CD4-positive, alpha-beta memory T cell (primary cell): ENCODE measurements at regions not wholly inside any gene's neighbourhood (a gene's known extent, or its start where the extent isn't known, plus 50 kb on each side); places are given as distances from the start of the nearest gene placed in this dataset.

ENCODE experiments used
- CTCF ChIA-PET: fragments of 350-600 bp; sonication (Branson Sonifier 250); formaldehyde crosslinking; loops from one replicate; lab custom pipeline; 2021; ENCODE audit warnings: inconsistent platforms; ENCODE audit not compliant: partially characterized antibody; lab: Charles Lee
- POLR2A ChIA-PET: fragments of 350-600 bp; sonication (Branson Sonifier 250); formaldehyde crosslinking; loops from one replicate; lab custom pipeline; 2021; ENCODE audit not compliant: partially characterized antibody; lab: Charles Lee
- DNase-seq, 5 donors: peaks; one replicate each; pipeline versions ENCODE4 v3.0.0 to v3.0.0-alpha.2; 2020 to 2022; ENCODE audit warnings: mixed read lengths in 1 of 5
- H3K27ac ChIP-seq: one replicate; pipeline ENCODE4 v1.7.0; 2013; ENCODE audit warnings: low read depth, low read length
- H3K27me3 ChIP-seq: 2 replicates; pipeline ENCODE4 v1.7.0; 2013; ENCODE audit warnings: mild to moderate bottlenecking, low read length, moderate library complexity; ENCODE audit not compliant: insufficient read depth
- H3K36me3 ChIP-seq: 2 replicates; pipeline ENCODE4 v1.7.0; 2013; ENCODE audit warnings: mild to moderate bottlenecking, low read length, moderate library complexity; ENCODE audit not compliant: insufficient read depth
- H3K4me1 ChIP-seq: 2 replicates; pipeline ENCODE4 v1.7.0; 2013; ENCODE audit warnings: mild to moderate bottlenecking, low read length, moderate library complexity; ENCODE audit not compliant: insufficient read depth
- H3K4me3 ChIP-seq, 2 donors: one replicate each; pipeline ENCODE4 v1.7.0; 2013; ENCODE audit warnings: low read length in 2 of 2, mild to moderate bottlenecking in 1 of 2
- H3K9me3 ChIP-seq, 2 donors: one replicate each; pipeline ENCODE4 v1.7.0; 2013; ENCODE audit warnings: low read length in 2 of 2, control low read depth in 1 of 2; ENCODE audit not compliant: control insufficient read depth in 1 of 2
- H3K27ac Mint-ChIP-seq, 7 donors: one replicate each; pipeline ENCODE4 v1.8.0; 2020 to 2021; ENCODE audit warnings: mixed read lengths in 7 of 7, mild to moderate bottlenecking in 6 of 7, inconsistent platforms in 3 of 7, moderate library complexity in 3 of 7
- H3K27me3 Mint-ChIP-seq, 2 donors: one replicate each; pipeline ENCODE4 v1.8.0; 2020 to 2021; ENCODE audit warnings: mixed read lengths in 2 of 2
- H3K36me3 Mint-ChIP-seq, 2 donors: one replicate each; pipeline ENCODE4 v1.8.0; 2020 to 2021; ENCODE audit warnings: mixed read lengths in 2 of 2, inconsistent platforms in 1 of 2, mild to moderate bottlenecking in 1 of 2
- H3K4me1 Mint-ChIP-seq, 4 donors: one replicate each; pipeline ENCODE4 v1.8.0; 2020 to 2021; ENCODE audit warnings: mixed read lengths in 4 of 4, mild to moderate bottlenecking in 1 of 4
- H3K4me3 Mint-ChIP-seq, 8 donors: one replicate each; pipeline ENCODE4 v1.8.0; 2020 to 2021; ENCODE audit warnings: mixed read lengths in 8 of 8, mild to moderate bottlenecking in 7 of 8, moderate library complexity in 6 of 8, inconsistent platforms in 3 of 8
- H3K9me3 Mint-ChIP-seq, 8 donors: one replicate each; pipeline ENCODE4 v1.8.0; 2020 to 2021; ENCODE audit warnings: mixed read lengths in 8 of 8, mild to moderate bottlenecking in 5 of 8, inconsistent platforms in 3 of 8, moderate library complexity in 1 of 8
- intact Hi-C: fragments of 100-400 bp; cut with micrococcal nuclease; formaldehyde crosslinking; loops from one replicate; pipeline ENCODE4 v1.15.1; 2023

DNA sequence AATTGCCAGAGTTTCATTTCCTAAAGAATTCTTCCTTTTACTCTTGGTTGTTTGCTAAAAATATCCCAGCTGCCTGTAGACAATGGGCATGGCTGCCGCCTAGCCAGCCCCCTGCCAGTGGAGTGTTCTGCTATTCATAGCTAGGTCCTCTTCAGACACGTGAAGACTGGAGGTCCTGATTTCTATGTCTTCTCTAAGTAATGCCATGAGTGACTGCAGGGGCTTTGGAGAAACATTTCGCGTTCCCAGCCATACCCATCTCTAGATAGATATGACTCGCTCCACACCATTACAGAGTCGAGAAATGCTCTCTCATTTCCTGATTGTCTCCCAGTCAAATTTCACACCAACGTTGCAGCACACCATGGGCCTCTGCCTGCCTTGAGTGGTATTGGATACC is 99.5 kb upstream of the BACE2 start:
- Histone ChIP-seq H3K36me3 (no peaks in the 10 kb centered on the region), H3K27me3 (no peaks in the 10 kb centered on the region), H3K9me3 (no peaks in the 10 kb centered on the region), H3K27ac (no peak overlapping the region), H3K4me1 (peaks cover 5% of the 10 kb centered on the region), H3K4me3 (no peak overlapping the region)
- Mint-ChIP-seq H3K4me3 (peak overlapping the region; percentile 50 to 86 (median 74)), H3K27ac (no peak overlapping the region), H3K9me3 (no peaks in the 10 kb centered on the region), H3K4me1 (peaks cover 4 to 15% (median 8%) of the 10 kb centered on the region in 4 donors), H3K36me3 (no peaks in the 10 kb centered on the region), H3K27me3 (peaks cover 21 to 23% of the 10 kb centered on the region in 2 donors)
- ChIA-PET POLR2A (no interaction called here), CTCF (interaction anchor here (0.7 to 1.6 kb wide), 5 partner anchors 10 to 1556 kb away, joined by 3 to 8 read pairs (median 4); no protein-coding TSS in a partner anchor)
- intact Hi-C loops = loop anchor here (5.0 kb wide), 1 partner anchor 926 kb away; no protein-coding TSS in a partner anchor
- no peak for DNase-seq

DNA sequence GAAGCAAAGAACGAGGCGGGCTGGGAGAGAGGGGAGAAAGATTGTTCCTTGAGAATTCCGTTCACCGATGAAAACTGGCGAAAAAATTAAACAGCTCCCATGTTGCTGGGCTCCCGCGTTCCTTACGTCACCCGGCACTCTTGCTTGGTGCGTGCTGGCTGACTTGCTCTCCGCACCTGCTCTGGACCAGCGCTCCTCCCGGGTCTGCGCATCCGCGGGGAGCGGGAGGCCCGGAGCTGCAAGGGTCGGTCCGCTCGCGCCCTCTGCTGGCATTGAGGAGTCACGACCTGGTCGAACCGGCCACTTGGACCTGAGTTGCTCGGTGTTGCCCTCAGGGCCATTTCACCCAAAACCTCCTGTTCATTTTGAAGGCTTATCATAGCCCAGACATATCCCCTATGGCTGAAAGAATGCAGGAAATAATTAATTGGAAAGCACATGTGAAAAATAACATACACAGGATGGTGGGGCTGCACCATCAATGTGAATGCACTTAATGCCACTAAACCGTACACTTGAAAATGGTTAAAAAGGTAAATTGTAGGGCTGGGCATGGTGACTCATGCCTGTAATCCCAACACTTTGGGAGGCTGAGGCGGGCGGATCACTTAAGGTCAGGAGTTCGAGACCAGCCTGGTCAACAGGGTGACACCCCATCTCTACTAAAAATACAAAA is 98.9 kb upstream of the BACE2 start:
- H3K27ac Mint-ChIP-seq = no peak overlapping the region
- no peak overlapping the region for H3K4me3 ChIP-seq
- peak; percentile 24 to 42 (median 28) for DNase-seq
- peaks cover 5% of the 10 kb centered on the region for H3K4me1 ChIP-seq
- no peaks in the 10 kb centered on the region for H3K27me3 ChIP-seq
- H3K9me3 Mint-ChIP-seq = no peaks in the 10 kb centered on the region
- H3K4me1 Mint-ChIP-seq = peaks cover 4 to 15% (median 8%) of the 10 kb centered on the region in 4 donors
- ChIA-PET CTCF (interaction anchor here (0.7 to 1.6 kb wide), 5 partner anchors 10 to 1557 kb away, joined by 3 to 8 read pairs (median 4); no protein-coding TSS in a partner anchor), POLR2A (no interaction called here)
- no peaks in the 10 kb centered on the region for H3K36me3 ChIP-seq
- H3K9me3 ChIP-seq = no peaks in the 10 kb centered on the region
- H3K27ac ChIP-seq = no peak overlapping the region
- H3K36me3 Mint-ChIP-seq = no peaks in the 10 kb centered on the region
- intact Hi-C loops = loop anchor here (5.0 kb wide), 1 partner anchor 927 kb away; no protein-coding TSS in a partner anchor
- peaks cover 21 to 23% of the 10 kb centered on the region in 2 donors for H3K27me3 Mint-ChIP-seq
- H3K4me3 Mint-ChIP-seq = peak overlapping the region; percentile 41 to 86 (median 74)

DNA sequence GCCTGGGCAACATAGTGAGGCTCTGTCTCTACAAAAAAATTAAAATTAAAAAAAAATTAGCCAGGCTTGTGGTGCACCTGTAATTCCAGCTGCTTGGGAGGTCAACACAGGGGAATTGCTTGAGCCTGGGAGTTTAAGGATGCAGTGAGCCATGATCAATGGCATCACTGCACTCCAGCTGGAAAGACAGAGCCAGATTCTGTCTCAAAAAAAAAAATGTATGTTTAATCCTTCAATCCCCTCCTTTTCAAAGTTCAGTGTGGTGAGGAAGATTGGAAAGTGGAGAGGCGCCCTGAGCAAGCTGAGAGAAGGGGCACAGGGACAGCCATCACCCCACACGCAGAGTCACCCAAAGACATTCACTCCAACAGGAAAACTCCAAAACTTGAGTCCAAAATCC is 97.7 kb upstream of the BACE2 start:
- peaks cover 5% of the 10 kb centered on the region for H3K4me1 ChIP-seq
- H3K27me3 ChIP-seq = no peaks in the 10 kb centered on the region
- H3K36me3 Mint-ChIP-seq = no peaks in the 10 kb centered on the region
- no peaks in the 10 kb centered on the region for H3K36me3 ChIP-seq
- DNase-seq = no peak
- peaks cover 4 to 15% (median 8%) of the 10 kb centered on the region in 4 donors for H3K4me1 Mint-ChIP-seq
- no peak overlapping the region for H3K27ac Mint-ChIP-seq
- H3K9me3 ChIP-seq = no peaks in the 10 kb centered on the region
- no peaks in the 10 kb centered on the region for H3K9me3 Mint-ChIP-seq
- no peak overlapping the region for H3K4me3 ChIP-seq
- POLR2A ChIA-PET = no interaction called here
- intact Hi-C loops = no loop called here
- CTCF ChIA-PET = no interaction called here
- H3K27me3 Mint-ChIP-seq = peaks cover 19 to 21% of the 10 kb centered on the region in 2 donors
- H3K27ac ChIP-seq = no peak overlapping the region
- H3K4me3 Mint-ChIP-seq = no peak overlapping the region

DNA sequence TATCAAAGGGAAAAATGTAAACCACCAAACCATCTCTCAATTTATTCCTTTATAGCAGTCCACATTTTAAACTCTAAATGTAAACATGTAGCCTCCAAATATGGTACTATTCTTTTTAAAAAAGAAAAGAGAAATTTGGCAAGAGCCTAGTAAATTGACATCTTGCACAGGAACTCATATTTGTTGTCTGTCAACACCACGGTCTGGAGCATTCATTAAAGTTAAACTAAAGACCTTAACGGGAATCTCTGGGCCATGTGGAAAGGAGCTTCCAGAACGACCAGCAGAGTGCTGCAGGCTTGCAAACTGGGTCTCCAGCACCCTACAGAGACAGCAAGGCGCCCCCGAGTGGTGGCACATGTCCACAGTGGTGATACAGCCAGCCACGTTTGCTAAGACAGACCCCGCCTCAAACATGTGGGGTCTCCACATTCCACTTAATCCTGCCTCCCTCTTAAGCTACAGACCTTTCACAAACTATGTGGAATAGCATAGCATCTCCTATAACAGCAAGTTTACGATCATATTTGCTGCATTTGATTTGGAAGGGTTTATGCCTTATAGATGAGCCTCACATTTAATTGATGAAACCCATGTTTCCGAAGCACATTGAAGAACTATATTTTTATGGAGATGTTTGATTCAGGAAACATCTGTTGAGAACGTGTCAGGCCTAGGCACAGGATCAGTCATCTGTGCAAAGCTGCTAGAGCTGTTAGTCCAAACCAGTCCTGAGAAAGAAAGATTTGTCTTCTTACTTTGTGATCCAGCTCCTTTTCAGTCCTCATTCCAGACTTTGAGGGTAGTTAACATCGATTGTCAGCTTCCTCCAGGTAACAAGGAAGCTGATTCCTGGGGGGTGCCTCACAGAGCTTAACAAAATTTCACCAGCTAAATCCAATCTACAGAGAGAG is 96.4 kb upstream of the BACE2 start:
- Mint-ChIP-seq H3K9me3 (no peaks in the 10 kb centered on the region), H3K36me3 (no peaks in the 10 kb centered on the region), H3K4me1 (peaks cover 4 to 15% (median 8%) of the 10 kb centered on the region in 4 donors), H3K27ac (no peak overlapping the region), H3K27me3 (peaks cover 19 to 21% of the 10 kb centered on the region in 2 donors), H3K4me3 (no peak overlapping the region)
- DNase-seq = no peak
- Histone ChIP-seq H3K4me1 (peaks cover 5% of the 10 kb centered on the region), H3K9me3 (no peaks in the 10 kb centered on the region), H3K27me3 (no peaks in the 10 kb centered on the region), H3K27ac (no peak overlapping the region), H3K36me3 (no peaks in the 10 kb centered on the region), H3K4me3 (no peak overlapping the region)
- intact Hi-C loops = no loop called here
- ChIA-PET CTCF (no interaction called here), POLR2A (no interaction called here)

DNA sequence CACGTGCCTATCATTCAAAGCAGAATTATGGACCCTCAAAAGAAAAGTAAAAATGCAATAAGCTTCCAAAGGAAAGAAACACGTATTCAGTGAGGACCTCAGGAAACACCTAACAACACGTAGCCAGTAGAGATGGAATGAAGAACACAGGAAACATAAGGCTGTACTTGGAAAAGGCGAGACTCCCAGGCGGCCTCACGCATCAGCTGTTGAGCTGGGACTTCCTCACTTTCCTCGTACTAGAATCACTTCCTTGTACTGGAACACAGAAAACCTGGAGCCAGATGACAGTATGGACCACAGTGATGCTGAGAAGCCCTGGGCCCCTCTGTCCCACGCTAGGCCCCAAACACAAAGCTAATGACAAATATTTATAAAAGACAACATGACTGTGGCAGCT is 94.4 kb upstream of the BACE2 start:
- H3K27ac ChIP-seq = no peak overlapping the region
- POLR2A ChIA-PET = no interaction called here
- no peaks in the 10 kb centered on the region for H3K9me3 Mint-ChIP-seq

DNA sequence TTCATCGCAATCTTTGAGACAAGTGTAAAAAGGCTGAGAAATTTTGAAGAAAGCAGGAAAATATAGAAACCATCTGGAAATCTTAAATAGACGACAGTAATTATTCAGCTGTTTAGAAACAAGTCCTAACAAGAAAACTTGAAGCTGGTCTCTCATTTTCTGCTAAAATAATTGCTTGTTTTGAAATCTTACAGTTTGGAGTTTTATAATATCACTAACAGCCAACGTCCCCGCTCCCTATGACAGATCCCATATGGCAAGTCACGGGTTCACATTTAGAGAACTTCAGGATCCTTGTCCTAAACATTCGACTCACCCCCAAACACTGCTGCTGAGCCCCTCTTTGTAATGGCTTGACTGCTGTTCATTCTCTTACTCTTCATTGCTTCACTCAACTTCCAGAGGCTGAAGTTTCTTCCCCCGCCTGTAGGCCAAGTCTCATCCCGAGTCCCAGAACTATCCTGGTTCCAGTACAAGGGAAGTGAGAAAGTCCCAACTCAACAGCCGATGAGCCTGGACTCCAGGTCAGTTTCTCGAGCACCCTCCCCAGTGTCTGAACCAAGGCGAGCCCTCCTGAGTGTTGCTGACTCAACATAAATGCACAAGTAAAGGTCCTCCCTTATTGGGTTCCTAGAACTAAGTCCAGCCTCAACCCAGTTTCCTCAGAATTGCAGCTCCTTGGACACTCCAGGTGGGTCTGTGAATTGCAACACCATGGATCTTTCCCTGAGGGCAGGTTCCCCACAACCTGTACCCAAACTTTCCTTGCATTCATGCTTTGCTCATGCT is 93.4 kb upstream of the BACE2 start:
- Histone ChIP-seq H3K27ac (no peak overlapping the region), H3K9me3 (no peaks in the 10 kb centered on the region), H3K36me3 (no peaks in the 10 kb centered on the region), H3K4me3 (no peak overlapping the region), H3K27me3 (no peaks in the 10 kb centered on the region), H3K4me1 (no peaks in the 10 kb centered on the region)
- Mint-ChIP-seq H3K4me1 (no peaks in the 10 kb centered on the region), H3K27ac (no peak overlapping the region), H3K27me3 (peaks cover 5 to 8% of the 10 kb centered on the region in 2 donors), H3K4me3 (no peak overlapping the region), H3K36me3 (no peaks in the 10 kb centered on the region), H3K9me3 (no peaks in the 10 kb centered on the region)
- ChIA-PET POLR2A (no interaction called here), CTCF (no interaction called here)
- intact Hi-C loops = no loop called here
- no peak for DNase-seq

More for the DNA sequence above, 94.4 kb upstream of the BACE2 start:
- intact Hi-C loops = no loop called here
- Mint-ChIP-seq H3K36me3 (no peaks in the 10 kb centered on the region), H3K27ac (no peak overlapping the region), H3K4me1 (peaks cover 2 to 7% (median 6%) of the 10 kb centered on the region in 4 donors), H3K27me3 (peaks cover 9 to 15% of the 10 kb centered on the region in 2 donors), H3K4me3 (no peak overlapping the region)
- Histone ChIP-seq H3K36me3 (no peaks in the 10 kb centered on the region), H3K27me3 (no peaks in the 10 kb centered on the region), H3K4me1 (peaks cover 4% of the 10 kb centered on the region), H3K9me3 (no peaks in the 10 kb centered on the region), H3K4me3 (no peak overlapping the region)
- DNase-seq = no peak
- CTCF ChIA-PET = no interaction called here
